Limb (tissue), 2 donors: ENCODE measurements at regions not wholly inside any gene's neighbourhood (a gene's known extent, or its start where the extent isn't known, plus 50 kb on each side); places are given as distances from the start of the nearest gene placed in this dataset.
A peak's percentile ranks its signal among the peaks of the same experiment; 100 is the strongest.
"Not testable (repeated sequence)": the region's sequence is repeated elsewhere in the genome, so short reads cannot be mapped to it uniquely, and the experiment has no call there.

ENCODE experiments used
- DNase-seq, 2 donors: peaks; one replicate each; pipeline ENCODE4 v3.0.0-alpha.2; 2016; ENCODE audit errors: extremely low spot score in 2 of 2

GRCh38 chr2:236632295-236633218 is 62.9 kb downstream of the ACKR3 start:
- DNase-seq = peak in 1 of 2 donors; percentile 8

GRCh38 chr2:236633219-236633570 is 63.6 kb downstream of the ACKR3 start:
- peak in 1 of 2 donors; percentile 13 for DNase-seq

GRCh38 chr2:236633775-236634560 is 64.3 kb downstream of the ACKR3 start:
- DNase-seq = peak in 1 of 2 donors; percentile 20

GRCh38 chr2:236636261-236636660 is 66.6 kb downstream of the ACKR3 start:
- DNase-seq = peak in 1 of 2 donors; percentile 10

- peak in 1 of 2 donors; percentile 14 for DNase-seq
Observed at GRCh38 chr2:236636714-236637470, 67.3 kb downstream of the ACKR3 start.

- DNase-seq = peak in 1 of 2 donors; percentile 24
Observed at GRCh38 chr2:236637686-236638569, 68.3 kb downstream of the ACKR3 start.

GRCh38 chr2:236638707-236639106 is 69.1 kb downstream of the ACKR3 start:
- peak in 1 of 2 donors; percentile 14 for DNase-seq

- DNase-seq = peak in 1 of 2 donors; percentile 13
Observed at GRCh38 chr2:236639461-236640235, 70.0 kb downstream of the ACKR3 start.

GRCh38 chr2:236641051-236641726 is 71.6 kb downstream of the ACKR3 start:
- peak in 1 of 2 donors; percentile 20 for DNase-seq

- peak; percentile 24 to 49 for DNase-seq
Observed at GRCh38 chr2:236642125-236642524, 72.5 kb downstream of the ACKR3 start.

- DNase-seq = peak; percentile 80 to 83
Observed at GRCh38 chr2:236642584-236643291, 73.1 kb downstream of the ACKR3 start.

GRCh38 chr2:236643480-236643879 is 73.9 kb downstream of the ACKR3 start:
- peak in 1 of 2 donors; percentile 13 for DNase-seq

GRCh38 chr2:236644067-236644466 is 74.4 kb downstream of the ACKR3 start:
- no peak for DNase-seq

- DNase-seq = peak in 1 of 2 donors; percentile 11
Observed at GRCh38 chr2:236644502-236644911, 74.9 kb downstream of the ACKR3 start.

GRCh38 chr2:236645141-236645540 is 75.5 kb downstream of the ACKR3 start:
- not testable (repeated sequence) for DNase-seq

GRCh38 chr2:236646441-236646840 is 76.8 kb downstream of the ACKR3 start:
- DNase-seq = peak in 1 of 2 donors; percentile 4

GRCh38 chr2:236646871-236647270 is 77.2 kb downstream of the ACKR3 start:
- peak in 1 of 2 donors; percentile 6 for DNase-seq

GRCh38 chr2:236647621-236648020 is 78.0 kb downstream of the ACKR3 start:
- peak in 1 of 2 donors; percentile 5 for DNase-seq
